Psoas muscle (tissue), 7 donors: ENCODE measurements at regions not wholly inside any gene's neighbourhood (a gene's known extent, or its start where the extent isn't known, plus 50 kb on each side); places are given as distances from the start of the nearest gene placed in this dataset.
"Not testable (repeated sequence)": the region's sequence is repeated elsewhere in the genome, so short reads cannot be mapped to it uniquely, and the experiment has no call there.

Experiments
- ATAC-seq, 4 donors: fragments of 200-7000 bp; cut with Tn5 transposase; one replicate each; pipeline ENCODE4 v1.9.1; 2020; ENCODE audit warnings: moderate library complexity in 3 of 4, mild to moderate bottlenecking in 2 of 4
- DNase-seq, 2 donors: peaks; one replicate each; pipeline ENCODE4 v3.0.0-alpha.2; 2020
- H3K27ac ChIP-seq: fragments of 200-600 bp; one replicate; pipeline ENCODE4 v1.8.0; 2022
- H3K27me3 ChIP-seq, 3 donors: fragments of 200-600 bp in 1 of 3; one replicate each; pipeline versions ENCODE4 v1.6.1 to v1.8.0; 2013 to 2022; ENCODE audit warnings: low read length in 2 of 3, mild to moderate bottlenecking in 2 of 3, moderate library complexity in 1 of 3; ENCODE audit not compliant: insufficient read depth in 3 of 3
- H3K36me3 ChIP-seq, 2 donors: fragments of 200-600 bp in 1 of 2; one replicate each; pipeline versions ENCODE4 v1.6.1 to v1.8.0; 2013 to 2022; ENCODE audit warnings: low read depth in 1 of 2, mild to moderate bottlenecking in 1 of 2, moderate library complexity in 1 of 2; ENCODE audit not compliant: insufficient read depth in 1 of 2
- H3K4me1 ChIP-seq: fragments of 200-600 bp; one replicate; pipeline ENCODE4 v1.8.0; 2022
- H3K4me3 ChIP-seq: fragments of 200-600 bp; one replicate; pipeline ENCODE4 v1.8.0; 2022; ENCODE audit warnings: mild to moderate bottlenecking
- H3K9me3 ChIP-seq: fragments of 200-600 bp; one replicate; pipeline ENCODE4 v1.8.0; 2022
- CTCF ChIP-seq: fragments of 200-600 bp; IDR thresholded peaks from one replicate; pipeline ENCODE4 v1.8.0; 2022; ENCODE audit warnings: antibody characterized with exemption
- WGBS, 3 donors: extraction: QIAGEN DNeasy Blood & Tissue Kit; methylation state at CpG; one replicate each; pipeline versions ENCODE4 v1.1.6 to v1.1.7; 2013; 5-methylcytosine and 5-hydroxymethylcytosine counted together
- intact Hi-C, 2 donors: fragments of 100-400 bp; cut with DNase I; formaldehyde crosslinking; loops; one replicate each; pipeline versions ENCODE4 v1.11.0 to v1.14.2; 2022
- donor health status: healthy with polysubstance abuse.
- donor health status: DM: no; HTN: no; CAD: no; lungs with moderate emphysema.
- donor health status: Bipolar disorder and iron deficiency.
- donor health status: healthy.
- donor health status: DM: yes; HTN: yes; CAD: no.
- donor health status: DM: no; HTN: no; CAD: no.
- donor health status: DM: yes; HTN: yes; CAD: no.

- H3K4me3 ChIP-seq, H3K4me1 ChIP-seq, H3K9me3 ChIP-seq, DNase-seq, H3K27ac ChIP-seq, intact Hi-C loops, H3K36me3 ChIP-seq, ATAC-seq, H3K27me3 ChIP-seq: not testable (repeated sequence)
- WGBS, 3 donors: 95 to 97% (median 95%) methylated on average over 15 of the region's 15 CpGs
These were observed 299.2 kb upstream of the ADGRL2 start for GRCh38 chr1:81501485-81501884.

- TF ChIP-seq CTCF: no peak
- ATAC-seq: no peak
- H3K4me1 ChIP-seq: no peaks in the 10 kb centered on the region
- no peak overlapping the region for H3K4me3 ChIP-seq
- WGBS, 3 donors: 63 to 80% (median 73%) methylated on average over 2 of the region's 2 CpGs
- intact Hi-C loops: no loop called here
- H3K9me3 ChIP-seq: no peaks in the 10 kb centered on the region
- no peaks in the 10 kb centered on the region for H3K27me3 ChIP-seq
- H3K27ac ChIP-seq: no peak overlapping the region
- no peak for DNase-seq
- no peaks in the 10 kb centered on the region for H3K36me3 ChIP-seq
These were observed 301.2 kb upstream of the ADGRL2 start for GRCh38 chr1:81499487-81499886.

- no peaks in the 10 kb centered on the region for H3K36me3 ChIP-seq
- no peak for TF ChIP-seq CTCF
- H3K4me1 ChIP-seq: peaks cover 2% of the 10 kb centered on the region
- no peak for DNase-seq
- no peaks in the 10 kb centered on the region for H3K27me3 ChIP-seq
- no peak overlapping the region for H3K27ac ChIP-seq
- WGBS, 3 donors: 24 to 34% (median 29%) methylated on average over 5 of the region's 5 CpGs
- H3K9me3 ChIP-seq: no peaks in the 10 kb centered on the region
- H3K4me3 ChIP-seq: no peak overlapping the region
- intact Hi-C loops: no loop called here
- no peak for ATAC-seq
These were observed 302.0 kb upstream of the ADGRL2 start for GRCh38 chr1:81498471-81499462.

- TF ChIP-seq CTCF: no peak
- WGBS, 3 donors: 91 to 95% (median 92%) methylated on average over 2 of the region's 2 CpGs
- no peak for DNase-seq
- peaks cover 16% of the 10 kb centered on the region for H3K4me1 ChIP-seq
- no peak for ATAC-seq
- H3K36me3 ChIP-seq: no peaks in the 10 kb centered on the region
- no peaks in the 10 kb centered on the region for H3K27me3 ChIP-seq
- H3K9me3 ChIP-seq: no peaks in the 10 kb centered on the region
- no peak overlapping the region for H3K27ac ChIP-seq
- intact Hi-C loops: no loop called here
- no peak overlapping the region for H3K4me3 ChIP-seq
These were observed 304.4 kb upstream of the ADGRL2 start for GRCh38 chr1:81496349-81496748.

- no peak for DNase-seq
- WGBS, 3 donors: 31 to 34% (median 33%) methylated on average over 5 of the region's 5 CpGs
- peaks cover 16% of the 10 kb centered on the region for H3K4me1 ChIP-seq
- no peaks in the 10 kb centered on the region for H3K36me3 ChIP-seq
- intact Hi-C loops: no loop called here
- H3K4me3 ChIP-seq: no peak overlapping the region
- no peaks in the 10 kb centered on the region for H3K27me3 ChIP-seq
- peak overlapping the region; percentile 66 for H3K27ac ChIP-seq
- H3K9me3 ChIP-seq: peaks cover 7% of the 10 kb centered on the region
- peak; percentile 73 to 93 (median 84) for ATAC-seq
- TF ChIP-seq CTCF: no peak
These were observed 307.4 kb upstream of the ADGRL2 start for GRCh38 chr1:81493102-81493869.
